Left colon (tissue), 2 donors: ENCODE measurements at regions not wholly inside any gene's neighbourhood (a gene's known extent, or its start where the extent isn't known, plus 50 kb on each side); places are given as distances from the start of the nearest gene placed in this dataset.
"Not testable (repeated sequence)": the region's sequence is repeated elsewhere in the genome, so short reads cannot be mapped to it uniquely, and the experiment has no call there.

Experiments used
- ATAC-seq: fragments of 200-7000 bp; cut with Tn5 transposase; one replicate; pipeline ENCODE4 v1.9.1; 2020; ENCODE audit warnings: mild to moderate bottlenecking, moderate library complexity
- DNase-seq, 2 donors: peaks; one replicate each; pipeline ENCODE4 v3.0.0-alpha.2; 2020
- intact Hi-C, 2 donors: fragments of 100-400 bp; cut with DNase I in 1 of 2; cut with micrococcal nuclease in 1 of 2; formaldehyde crosslinking; loops; one replicate each; pipeline versions ENCODE4 v1.11.2 to v1.14.0; 2022; cut with DNase I, micrococcal nuclease
- donor health status: DM: no; HTN: no; CAD: no.
- donor health status: DM: yes; HTN: yes; CAD: no.

DNA sequence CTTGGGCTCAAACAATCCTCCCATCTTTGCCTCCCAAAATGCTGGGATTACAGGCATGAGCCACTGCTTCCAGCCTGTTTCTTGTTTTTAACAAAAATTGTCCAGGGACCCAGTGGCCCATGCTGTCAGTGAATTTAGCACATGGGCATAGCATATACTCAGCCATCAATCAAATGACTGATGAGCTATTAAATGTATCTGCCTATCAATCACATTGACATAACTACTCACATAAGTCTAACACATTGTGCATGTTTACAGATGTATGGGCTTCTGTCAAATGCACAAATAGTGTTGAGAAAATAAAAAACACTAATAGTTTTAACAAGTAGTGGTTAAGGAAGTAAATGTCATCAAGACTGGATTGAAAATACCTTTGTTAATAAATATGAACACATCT, 249.4 kb downstream of the COX18 start:
- ATAC-seq (no peak), DNase-seq (no peak)
- intact Hi-C loops = no loop called here

- ATAC-seq = no peak
Measured at GRCh38 chr4:72817012-72817411, 248.0 kb upstream of the ADAMTS3 start.

GRCh38 chr4:72814241-72814640, 245.2 kb upstream of the ADAMTS3 start:
- DNase-seq = no peak
- intact Hi-C loops = no loop called here
- no peak for ATAC-seq

More at GRCh38 chr4:72817012-72817411, 248.0 kb upstream of the ADAMTS3 start:
- no peak for DNase-seq
- intact Hi-C loops = no loop called here

- DNase-seq = no peak
- intact Hi-C loops = no loop called here
- no peak for ATAC-seq
Measured at GRCh38 chr4:72809208-72809607, 240.2 kb upstream of the ADAMTS3 start.

- intact Hi-C loops = no loop called here
- ATAC-seq (no peak), DNase-seq (no peak)
Measured at GRCh38 chr4:72805284-72805683, 236.3 kb upstream of the ADAMTS3 start.

- DNase-seq = no peak
- intact Hi-C loops = no loop called here
- ATAC-seq = no peak
Measured at GRCh38 chr4:72797486-72797885, 228.5 kb upstream of the ADAMTS3 start.

GRCh38 chr4:72791054-72791453, 222.0 kb upstream of the ADAMTS3 start:
- ATAC-seq (no peak), DNase-seq (no peak)
- intact Hi-C loops = no loop called here

DNA sequence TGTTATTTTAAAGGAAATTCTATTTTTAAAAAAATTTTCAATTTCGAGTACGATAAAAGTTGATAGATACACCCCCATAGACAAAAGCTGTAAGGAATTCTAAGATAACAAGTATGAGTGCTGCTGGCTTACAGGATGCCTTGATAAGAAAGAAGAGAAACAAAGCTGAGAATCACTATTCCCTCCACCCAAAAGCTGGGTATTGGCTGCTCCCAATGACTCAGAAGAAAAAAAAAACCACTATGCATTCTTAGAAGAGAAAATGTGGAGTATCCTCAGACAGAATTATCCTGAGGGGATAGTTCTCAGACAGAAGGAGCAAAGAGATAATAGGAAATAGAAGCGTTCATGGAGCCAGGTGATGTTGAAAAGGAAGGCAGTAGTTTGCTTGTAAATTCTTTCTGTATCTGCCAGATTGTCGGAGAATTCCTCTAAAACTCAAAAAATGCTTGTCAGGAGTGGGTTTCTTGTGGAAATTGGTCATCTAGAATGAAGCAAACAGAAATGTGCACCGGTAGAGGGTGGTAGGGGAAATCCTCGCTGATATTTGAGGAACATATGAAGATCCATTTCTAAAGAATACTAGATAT, 217.5 kb upstream of the ADAMTS3 start:
- DNase-seq (no peak), ATAC-seq (no peak)
- intact Hi-C loops = no loop called here

DNA sequence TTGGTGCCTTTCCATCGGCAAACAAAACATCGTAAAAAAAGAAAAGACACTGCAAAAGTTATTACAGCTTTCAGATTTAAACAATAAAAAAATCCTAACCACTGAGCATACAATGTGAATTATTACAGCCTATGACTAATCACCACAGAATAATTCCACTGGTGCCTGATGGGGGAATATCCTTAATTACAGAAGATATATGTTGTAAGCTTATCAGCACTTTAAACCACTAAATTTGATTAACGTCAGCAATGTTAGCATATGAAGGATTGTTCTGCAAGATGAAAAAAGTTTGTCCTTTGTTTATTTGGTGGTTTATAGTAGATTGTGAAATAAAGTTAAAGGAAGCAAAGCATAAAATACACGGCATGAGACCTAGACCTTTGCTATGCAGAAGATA, 210.2 kb upstream of the ADAMTS3 start:
- ATAC-seq (no peak), DNase-seq (no peak)
- intact Hi-C loops = no loop called here

DNA sequence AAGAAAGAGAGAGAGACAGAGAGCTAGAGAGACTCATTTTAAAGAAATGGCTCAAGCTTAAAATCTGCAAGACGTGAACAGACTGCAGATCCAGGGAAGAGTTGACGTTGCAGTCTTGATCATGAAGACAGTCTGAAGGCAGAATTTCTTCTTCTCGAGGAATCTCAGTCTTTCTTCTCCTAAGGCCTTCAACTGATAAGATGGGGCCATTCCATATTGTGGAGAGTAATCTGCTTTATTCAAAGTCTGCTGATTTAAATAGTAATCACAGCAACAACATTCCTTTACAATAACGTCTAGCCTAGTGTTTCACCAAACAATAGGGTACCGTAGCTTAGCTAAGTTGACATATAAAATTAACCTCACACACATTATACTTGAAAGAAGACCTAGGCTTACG, 208.4 kb upstream of the ADAMTS3 start:
- no peak for ATAC-seq
- intact Hi-C loops = no loop called here
- DNase-seq = no peak

- ATAC-seq (no peak), DNase-seq (no peak)
- intact Hi-C loops = no loop called here
Measured at GRCh38 chr4:72770708-72771107, 201.7 kb upstream of the ADAMTS3 start.

DNA sequence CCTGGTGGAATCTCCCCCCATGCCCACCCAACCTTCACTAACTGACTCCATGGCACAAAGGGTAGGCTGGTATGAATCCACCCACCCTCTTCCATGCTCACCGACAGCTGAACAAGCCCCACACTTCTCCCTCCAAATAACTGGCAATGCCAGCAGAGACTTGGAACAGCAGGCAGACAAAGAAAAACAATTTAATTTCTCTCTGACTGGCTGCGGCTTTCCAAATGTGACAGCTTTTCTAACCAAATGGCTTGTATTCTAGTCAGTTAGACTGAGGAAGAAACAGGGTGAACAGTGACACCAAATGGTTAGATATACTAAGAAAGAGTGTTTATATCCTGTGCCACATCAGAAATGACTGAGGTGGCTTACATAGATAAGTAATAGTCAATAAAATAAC, 199.3 kb upstream of the ADAMTS3 start:
- intact Hi-C loops = no loop called here
- no peak for ATAC-seq
- no peak for DNase-seq

DNA sequence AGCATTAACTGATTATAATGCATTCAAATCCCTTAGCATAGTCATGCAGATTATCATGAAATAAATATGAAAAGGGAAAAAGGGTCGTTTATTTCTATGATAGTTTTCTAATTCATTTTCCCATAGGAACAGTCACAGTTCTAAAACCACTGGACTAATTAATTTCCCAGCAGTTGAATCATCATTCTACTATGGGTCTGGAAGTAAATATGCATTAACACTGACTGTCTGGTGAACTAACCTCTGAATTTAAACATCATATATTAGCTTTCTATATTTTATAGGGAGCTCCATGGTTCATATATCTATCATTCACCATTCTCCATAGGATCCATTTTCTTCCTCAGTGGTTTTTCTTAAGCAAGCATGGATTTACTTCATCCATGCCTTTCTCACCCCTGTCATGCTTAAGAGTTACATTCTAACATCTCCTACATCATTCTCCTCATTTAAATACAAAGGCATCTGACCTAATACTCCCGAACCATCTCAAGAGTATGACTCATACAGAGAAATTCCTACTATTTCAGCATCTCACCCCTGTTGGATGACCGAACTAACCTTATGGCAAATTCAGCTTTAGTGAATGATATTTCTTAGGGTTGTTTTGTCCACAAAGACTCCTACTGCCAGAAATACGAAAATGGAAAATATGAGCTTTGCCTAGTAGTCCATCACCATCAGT, 198.7 kb upstream of the ADAMTS3 start:
- no peak for ATAC-seq
- intact Hi-C loops = no loop called here

GRCh38 chr4:72765788-72766187, 196.8 kb upstream of the ADAMTS3 start:
- ATAC-seq, DNase-seq, intact Hi-C loops: not testable (repeated sequence)

More for the DNA sequence above, 198.7 kb upstream of the ADAMTS3 start:
- no peak for DNase-seq

DNA sequence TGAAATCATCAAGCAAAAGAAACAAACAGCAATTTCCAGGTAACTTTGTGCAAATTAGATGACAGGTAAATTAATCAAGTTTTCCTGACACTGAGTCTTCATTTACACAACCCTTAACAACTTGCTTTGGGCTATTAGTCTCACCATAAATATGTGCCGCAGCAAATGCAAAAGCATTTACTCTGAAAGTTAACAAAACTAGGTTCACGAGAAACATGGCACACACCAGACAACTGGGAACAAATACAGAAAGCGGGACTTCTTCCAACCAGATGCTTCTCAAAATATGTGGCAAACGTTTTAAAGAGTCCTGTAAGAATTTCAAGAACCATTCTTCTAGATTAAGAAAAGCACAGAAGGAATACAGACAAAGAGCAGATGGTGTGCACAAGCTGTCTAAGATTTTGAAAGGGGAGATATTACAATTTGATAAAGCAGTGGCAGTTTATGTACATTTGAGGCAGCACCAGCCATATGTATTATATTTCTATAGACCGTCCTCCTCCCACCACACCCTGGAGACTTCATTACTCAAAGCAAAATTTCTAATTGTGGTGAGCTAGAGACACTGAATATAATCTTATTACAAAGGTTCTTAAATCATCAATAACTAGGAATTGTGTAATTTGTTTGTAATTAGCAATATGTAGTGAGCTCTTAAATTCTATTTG, 192.5 kb upstream of the ADAMTS3 start:
- DNase-seq (no peak), ATAC-seq (no peak)
- intact Hi-C loops = no loop called here

GRCh38 chr4:72753414-72753813, 184.4 kb upstream of the ADAMTS3 start:
- intact Hi-C loops, DNase-seq, ATAC-seq: not testable (repeated sequence)

- intact Hi-C loops = no loop called here
Measured at GRCh38 chr4:72744103-72744725, 175.2 kb upstream of the ADAMTS3 start.

GRCh38 chr4:72743078-72743477, 174.1 kb upstream of the ADAMTS3 start:
- DNase-seq (no peak), ATAC-seq (no peak)
- intact Hi-C loops = no loop called here

More at GRCh38 chr4:72744103-72744725, 175.2 kb upstream of the ADAMTS3 start:
- DNase-seq (no peak), ATAC-seq (no peak)

DNA sequence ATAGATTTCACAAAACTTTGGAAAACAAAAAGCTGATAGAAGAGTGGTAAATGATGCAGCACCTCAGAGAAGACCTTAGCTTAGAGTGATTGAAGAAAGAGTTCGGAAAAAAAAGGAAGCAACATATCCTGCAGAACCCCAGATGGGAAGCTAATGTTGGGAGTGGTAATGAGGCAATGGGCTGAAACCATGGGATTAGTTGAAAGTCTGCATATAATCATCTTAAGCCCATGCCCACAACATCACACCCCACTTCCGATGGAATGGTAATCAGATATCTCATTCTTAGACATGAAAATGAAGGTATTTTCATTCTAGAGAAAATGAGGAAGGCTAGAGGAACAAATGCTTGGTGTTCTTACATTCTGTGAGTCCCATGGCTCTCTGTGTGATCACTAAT, 146.3 kb upstream of the ADAMTS3 start:
- no peak for ATAC-seq
- intact Hi-C loops = no loop called here
- DNase-seq = no peak
